HG02642 (cell line): ENCODE measurements at regions not wholly inside any gene's neighbourhood (a gene's known extent, or its start where the extent isn't known, plus 50 kb on each side); places are given as distances from the start of the nearest gene placed in this dataset.

ENCODE experiments used
- ATAC-seq: cut with Tn5 transposase; IDR thresholded peaks from one replicate; pipeline ENCODE4 v1.9.1; 2021; ENCODE audit warnings: mild to moderate bottlenecking; ENCODE audit not compliant: unreplicated experiment, poor library complexity

- ATAC-seq: no peak
Measured at GRCh38 chr12:25058012-25058411, 109.1 kb upstream of the BCAT1 start.

GRCh38 chr12:25056486-25057130 lies 107.7 kb upstream of the BCAT1 start:
- no peak for ATAC-seq

- no peak for ATAC-seq
Measured at GRCh38 chr12:25056011-25056410, 107.1 kb upstream of the BCAT1 start.

- ATAC-seq: no peak
Measured at GRCh38 chr12:25054783-25055144, 105.9 kb upstream of the BCAT1 start.

GRCh38 chr12:25054076-25054782 lies 105.3 kb upstream of the BCAT1 start:
- ATAC-seq: no peak

- ATAC-seq: no peak
Measured at GRCh38 chr12:25052914-25053211, 104.0 kb upstream of the BCAT1 start.

GRCh38 chr12:25052196-25052913 lies 103.5 kb upstream of the BCAT1 start:
- peak; percentile 74 for ATAC-seq

GRCh38 chr12:25051656-25052195 lies 102.8 kb upstream of the BCAT1 start:
- peak; percentile 60 for ATAC-seq

- no peak for ATAC-seq
Measured at GRCh38 chr12:25051171-25051570, 102.3 kb upstream of the BCAT1 start.

GRCh38 chr12:25045869-25046268 lies 97.0 kb upstream of the BCAT1 start:
- no peak for ATAC-seq

- ATAC-seq: peak; percentile 61
Measured at GRCh38 chr12:25041006-25041741, 92.3 kb upstream of the BCAT1 start.

GRCh38 chr12:25040593-25040992 lies 91.7 kb upstream of the BCAT1 start:
- ATAC-seq: no peak

GRCh38 chr12:25034676-25035075 lies 85.8 kb upstream of the BCAT1 start:
- ATAC-seq: no peak

GRCh38 chr12:25025951-25026490 lies 77.1 kb upstream of the BCAT1 start:
- ATAC-seq: no peak

GRCh38 chr12:25025260-25025659 lies 76.4 kb upstream of the BCAT1 start:
- no peak for ATAC-seq

- no peak for ATAC-seq
Measured at GRCh38 chr12:25023808-25024207, 74.9 kb upstream of the BCAT1 start.

GRCh38 chr12:25020621-25021243 lies 71.8 kb upstream of the BCAT1 start:
- ATAC-seq: peak; percentile 88

GRCh38 chr12:25018146-25018545 lies 69.2 kb upstream of the BCAT1 start:
- ATAC-seq: no peak

- ATAC-seq: no peak
Measured at GRCh38 chr12:25017336-25017735, 68.4 kb upstream of the BCAT1 start.

GRCh38 chr12:25014961-25015360 lies 66.1 kb upstream of the BCAT1 start:
- no peak for ATAC-seq
